ENCODE measurements at regions not wholly inside any gene's neighbourhood (a gene's known extent, or its start where the extent isn't known, plus 50 kb on each side); places are given as distances from the start of the nearest gene placed in this dataset.

GRCh38 chr6:126660376-126660775, 320.5 kb downstream of the CENPW start:
- Histone ChIP-seq H3K9me3 (ENCODE audit: low read length) (no peaks in the 10 kb centered on the region), H3K79me2 (ENCODE audit: insufficient read depth, low read length) (no peaks in the 10 kb centered on the region), H3K9ac (ENCODE audit: low read length) (no peak overlapping the region), H3K27me3 (ENCODE audit: insufficient read depth, low read length) (no peaks in the 10 kb centered on the region), H3K9me2 (ENCODE audit: low read depth, low read length) (no peaks in the 10 kb centered on the region), H2AFZ (ENCODE audit: low read length) (no peak overlapping the region), H3F3A (ENCODE audit: insufficient read depth, low read length) (no peaks in the 10 kb centered on the region), H3K4me3 (ENCODE audit: low read depth, low read length, poor library complexity, severe bottlenecking) (no peak overlapping the region), H3K27ac (ENCODE audit: low read depth, low read length, poor library complexity, severe bottlenecking) (no peak overlapping the region), H3K4me1 (ENCODE audit: insufficient read depth, low read length, severe bottlenecking) (no peaks in the 10 kb centered on the region), H3K4me2 (ENCODE audit: low read length) (no peak overlapping the region), H4K20me1 (ENCODE audit: insufficient read depth, low read length) (no peaks in the 10 kb centered on the region), H3K36me3 (ENCODE audit: insufficient read depth, low read length) (no peaks in the 10 kb centered on the region)
- TF ChIP-seq EZH2 (IDR thresholded peaks at IDR 0.05; ENCODE audit: borderline replicate concordance, low read length) (no peak), CTCF (IDR thresholded peaks at IDR 0.05; ENCODE audit: low read length) (no peak)

- H3K36me3 ChIP-seq (ENCODE audit: insufficient read depth, low read length), result no peaks in the 10 kb centered on the region
- no peak for TF ChIP-seq EZH2 (IDR thresholded peaks at IDR 0.05; ENCODE audit: borderline replicate concordance, low read length)
- no peak for TF ChIP-seq CTCF (IDR thresholded peaks at IDR 0.05; ENCODE audit: low read length)
- H3K27ac ChIP-seq (ENCODE audit: low read depth, low read length, poor library complexity, severe bottlenecking), result no peak overlapping the region
- no peaks in the 10 kb centered on the region for H3K9me2 ChIP-seq (ENCODE audit: low read depth, low read length)
- H3K9ac ChIP-seq (ENCODE audit: low read length), result no peak overlapping the region
- H3K79me2 ChIP-seq (ENCODE audit: insufficient read depth, low read length), result no peaks in the 10 kb centered on the region
- no peaks in the 10 kb centered on the region for H3K4me1 ChIP-seq (ENCODE audit: insufficient read depth, low read length, severe bottlenecking)
- no peaks in the 10 kb centered on the region for H3K9me3 ChIP-seq (ENCODE audit: low read length)
- no peak overlapping the region for H3K4me2 ChIP-seq (ENCODE audit: low read length)
- no peak overlapping the region for H2AFZ ChIP-seq (ENCODE audit: low read length)
- no peaks in the 10 kb centered on the region for H3F3A ChIP-seq (ENCODE audit: insufficient read depth, low read length)
- H4K20me1 ChIP-seq (ENCODE audit: insufficient read depth, low read length), result no peaks in the 10 kb centered on the region
- H3K4me3 ChIP-seq (ENCODE audit: low read depth, low read length, poor library complexity, severe bottlenecking), result no peak overlapping the region
- no peaks in the 10 kb centered on the region for H3K27me3 ChIP-seq (ENCODE audit: insufficient read depth, low read length)
Observed at GRCh38 chr6:126661646-126662045, 321.7 kb downstream of the CENPW start.

GRCh38 chr6:126662966-126663365, 323.1 kb downstream of the CENPW start:
- H4K20me1 ChIP-seq (ENCODE audit: insufficient read depth, low read length), result no peaks in the 10 kb centered on the region
- H3K4me3 ChIP-seq (ENCODE audit: low read depth, low read length, poor library complexity, severe bottlenecking), result no peak overlapping the region
- no peaks in the 10 kb centered on the region for H3K79me2 ChIP-seq (ENCODE audit: insufficient read depth, low read length)
- H3K27ac ChIP-seq (ENCODE audit: low read depth, low read length, poor library complexity, severe bottlenecking), result no peak overlapping the region
- no peaks in the 10 kb centered on the region for H3K27me3 ChIP-seq (ENCODE audit: insufficient read depth, low read length)
- no peaks in the 10 kb centered on the region for H3K36me3 ChIP-seq (ENCODE audit: insufficient read depth, low read length)
- no peaks in the 10 kb centered on the region for H3K4me1 ChIP-seq (ENCODE audit: insufficient read depth, low read length, severe bottlenecking)
- H2AFZ ChIP-seq (ENCODE audit: low read length), result no peak overlapping the region
- H3K9ac ChIP-seq (ENCODE audit: low read length), result no peak overlapping the region
- no peak overlapping the region for H3K4me2 ChIP-seq (ENCODE audit: low read length)
- H3K9me3 ChIP-seq (ENCODE audit: low read length), result no peaks in the 10 kb centered on the region
- H3F3A ChIP-seq (ENCODE audit: insufficient read depth, low read length), result no peaks in the 10 kb centered on the region
- no peaks in the 10 kb centered on the region for H3K9me2 ChIP-seq (ENCODE audit: low read depth, low read length)
- TF ChIP-seq EZH2 (IDR thresholded peaks at IDR 0.05; ENCODE audit: borderline replicate concordance, low read length) (no peak), CTCF (IDR thresholded peaks at IDR 0.05; ENCODE audit: low read length) (no peak)

Measured in OCI-LY1 (cell line).